ENCODE measurements at regions not wholly inside any gene's neighbourhood (a gene's known extent, or its start where the extent isn't known, plus 50 kb on each side); places are given as distances from the start of the nearest gene placed in this dataset.

DNA sequence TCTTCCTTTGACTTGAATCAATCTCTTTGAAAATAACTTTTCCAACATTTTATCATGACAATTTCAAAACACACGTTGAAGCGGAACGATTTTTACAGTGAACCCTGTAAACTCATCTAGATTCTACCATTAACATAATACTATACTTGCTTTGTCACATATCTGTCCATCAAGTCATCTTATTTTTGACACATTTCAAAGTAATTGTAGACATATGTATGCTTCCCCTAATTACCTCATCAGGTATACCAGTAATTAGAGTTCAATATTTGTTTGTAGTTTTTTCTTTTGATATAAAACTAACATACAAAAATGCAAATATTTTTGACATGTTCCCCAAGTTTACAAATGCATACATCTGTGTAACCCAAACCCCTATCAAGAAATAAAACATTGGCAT, 140.4 kb downstream of the DACT1 start (continued):
- TF ChIP-seq ZNF317 (CRISPR knock-in tag; IDR thresholded peaks at IDR 0.05; ENCODE audit: borderline replicate concordance, low read depth) = no peak
- TF ChIP-seq NFATC4 (CRISPR knock-in tag; IDR thresholded peaks at IDR 0.05) = no peak

DNA sequence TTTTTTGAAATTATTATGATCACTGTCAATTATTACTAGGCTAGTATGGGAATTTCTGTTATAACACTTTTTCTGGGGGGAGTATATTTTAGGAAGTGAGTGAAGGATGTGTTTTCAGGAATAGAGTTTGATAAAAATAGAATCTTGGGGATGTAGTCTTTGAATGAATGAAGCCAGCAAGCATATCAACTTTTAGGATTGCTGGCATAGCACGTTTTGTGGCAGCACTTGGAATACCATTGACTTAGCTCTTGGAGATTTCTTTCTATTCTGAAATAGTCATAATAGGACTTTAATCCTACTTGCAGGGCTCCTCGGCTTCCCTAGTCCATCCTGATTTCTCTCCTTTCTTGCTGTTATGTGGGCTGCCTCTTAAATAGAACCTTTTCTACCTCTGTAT, 141.6 kb downstream of the DACT1 start:
- ChIA-PET CTCF (no interaction called here), POLR2A (no interaction called here)
- H3K36me3 Mint-ChIP-seq = peaks cover 5% of the 10 kb centered on the region
- peaks cover 8% of the 10 kb centered on the region; the same call in 1 of the 2 replicates for H3K27me3 Mint-ChIP-seq (ENCODE audit: low read depth)
- no peak overlapping the region for H3K4me3 Mint-ChIP-seq
- peaks cover 10% of the 10 kb centered on the region for H3K9me3 Mint-ChIP-seq
- no peak for TF ChIP-seq PRRX2 (CRISPR knock-in tag; IDR thresholded peaks at IDR 0.05)
- TF ChIP-seq, protein P1, sequence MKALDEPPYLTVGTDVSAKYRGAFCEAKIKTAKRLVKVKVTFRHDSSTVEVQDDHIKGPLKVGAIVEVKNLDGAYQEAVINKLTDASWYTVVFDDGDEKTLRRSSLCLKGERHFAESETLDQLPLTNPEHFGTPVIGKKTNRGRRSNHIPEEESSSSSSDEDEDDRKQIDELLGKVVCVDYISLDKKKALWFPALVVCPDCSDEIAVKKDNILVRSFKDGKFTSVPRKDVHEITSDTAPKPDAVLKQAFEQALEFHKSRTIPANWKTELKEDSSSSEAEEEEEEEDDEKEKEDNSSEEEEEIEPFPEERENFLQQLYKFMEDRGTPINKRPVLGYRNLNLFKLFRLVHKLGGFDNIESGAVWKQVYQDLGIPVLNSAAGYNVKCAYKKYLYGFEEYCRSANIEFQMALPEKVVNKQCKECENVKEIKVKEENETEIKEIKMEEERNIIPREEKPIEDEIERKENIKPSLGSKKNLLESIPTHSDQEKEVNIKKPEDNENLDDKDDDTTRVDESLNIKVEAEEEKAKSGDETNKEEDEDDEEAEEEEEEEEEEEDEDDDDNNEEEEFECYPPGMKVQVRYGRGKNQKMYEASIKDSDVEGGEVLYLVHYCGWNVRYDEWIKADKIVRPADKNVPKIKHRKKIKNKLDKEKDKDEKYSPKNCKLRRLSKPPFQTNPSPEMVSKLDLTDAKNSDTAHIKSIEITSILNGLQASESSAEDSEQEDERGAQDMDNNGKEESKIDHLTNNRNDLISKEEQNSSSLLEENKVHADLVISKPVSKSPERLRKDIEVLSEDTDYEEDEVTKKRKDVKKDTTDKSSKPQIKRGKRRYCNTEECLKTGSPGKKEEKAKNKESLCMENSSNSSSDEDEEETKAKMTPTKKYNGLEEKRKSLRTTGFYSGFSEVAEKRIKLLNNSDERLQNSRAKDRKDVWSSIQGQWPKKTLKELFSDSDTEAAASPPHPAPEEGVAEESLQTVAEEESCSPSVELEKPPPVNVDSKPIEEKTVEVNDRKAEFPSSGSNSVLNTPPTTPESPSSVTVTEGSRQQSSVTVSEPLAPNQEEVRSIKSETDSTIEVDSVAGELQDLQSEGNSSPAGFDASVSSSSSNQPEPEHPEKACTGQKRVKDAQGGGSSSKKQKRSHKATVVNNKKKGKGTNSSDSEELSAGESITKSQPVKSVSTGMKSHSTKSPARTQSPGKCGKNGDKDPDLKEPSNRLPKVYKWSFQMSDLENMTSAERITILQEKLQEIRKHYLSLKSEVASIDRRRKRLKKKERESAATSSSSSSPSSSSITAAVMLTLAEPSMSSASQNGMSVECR (CRISPR knock-in tag; IDR thresholded peaks at IDR 0.05; ENCODE audit: borderline replicate concordance) = no peak
- TF ChIP-seq, protein P2, sequence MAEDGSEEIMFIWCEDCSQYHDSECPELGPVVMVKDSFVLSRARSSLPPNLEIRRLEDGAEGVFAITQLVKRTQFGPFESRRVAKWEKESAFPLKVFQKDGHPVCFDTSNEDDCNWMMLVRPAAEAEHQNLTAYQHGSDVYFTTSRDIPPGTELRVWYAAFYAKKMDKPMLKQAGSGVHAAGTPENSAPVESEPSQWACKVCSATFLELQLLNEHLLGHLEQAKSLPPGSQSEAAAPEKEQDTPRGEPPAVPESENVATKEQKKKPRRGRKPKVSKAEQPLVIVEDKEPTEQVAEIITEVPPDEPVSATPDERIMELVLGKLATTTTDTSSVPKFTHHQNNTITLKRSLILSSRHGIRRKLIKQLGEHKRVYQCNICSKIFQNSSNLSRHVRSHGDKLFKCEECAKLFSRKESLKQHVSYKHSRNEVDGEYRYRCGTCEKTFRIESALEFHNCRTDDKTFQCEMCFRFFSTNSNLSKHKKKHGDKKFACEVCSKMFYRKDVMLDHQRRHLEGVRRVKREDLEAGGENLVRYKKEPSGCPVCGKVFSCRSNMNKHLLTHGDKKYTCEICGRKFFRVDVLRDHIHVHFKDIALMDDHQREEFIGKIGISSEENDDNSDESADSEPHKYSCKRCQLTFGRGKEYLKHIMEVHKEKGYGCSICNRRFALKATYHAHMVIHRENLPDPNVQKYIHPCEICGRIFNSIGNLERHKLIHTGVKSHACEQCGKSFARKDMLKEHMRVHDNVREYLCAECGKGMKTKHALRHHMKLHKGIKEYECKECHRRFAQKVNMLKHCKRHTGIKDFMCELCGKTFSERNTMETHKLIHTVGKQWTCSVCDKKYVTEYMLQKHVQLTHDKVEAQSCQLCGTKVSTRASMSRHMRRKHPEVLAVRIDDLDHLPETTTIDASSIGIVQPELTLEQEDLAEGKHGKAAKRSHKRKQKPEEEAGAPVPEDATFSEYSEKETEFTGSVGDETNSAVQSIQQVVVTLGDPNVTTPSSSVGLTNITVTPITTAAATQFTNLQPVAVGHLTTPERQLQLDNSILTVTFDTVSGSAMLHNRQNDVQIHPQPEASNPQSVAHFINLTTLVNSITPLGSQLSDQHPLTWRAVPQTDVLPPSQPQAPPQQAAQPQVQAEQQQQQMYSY (CRISPR knock-in tag; IDR thresholded peaks at IDR 0.05) = no peak
- TF ChIP-seq, protein P3, sequence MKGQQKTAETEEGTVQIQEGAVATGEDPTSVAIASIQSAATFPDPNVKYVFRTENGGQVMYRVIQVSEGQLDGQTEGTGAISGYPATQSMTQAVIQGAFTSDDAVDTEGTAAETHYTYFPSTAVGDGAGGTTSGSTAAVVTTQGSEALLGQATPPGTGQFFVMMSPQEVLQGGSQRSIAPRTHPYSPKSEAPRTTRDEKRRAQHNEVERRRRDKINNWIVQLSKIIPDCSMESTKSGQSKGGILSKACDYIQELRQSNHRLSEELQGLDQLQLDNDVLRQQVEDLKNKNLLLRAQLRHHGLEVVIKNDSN (CRISPR knock-in tag; IDR thresholded peaks at IDR 0.05) = no peak
- no peak for TF ChIP-seq NR3C1 (CRISPR knock-in tag; conservative IDR thresholded peaks at IDR 0.05; ENCODE audit: low read depth)
- TF ChIP-seq, protein P4, sequence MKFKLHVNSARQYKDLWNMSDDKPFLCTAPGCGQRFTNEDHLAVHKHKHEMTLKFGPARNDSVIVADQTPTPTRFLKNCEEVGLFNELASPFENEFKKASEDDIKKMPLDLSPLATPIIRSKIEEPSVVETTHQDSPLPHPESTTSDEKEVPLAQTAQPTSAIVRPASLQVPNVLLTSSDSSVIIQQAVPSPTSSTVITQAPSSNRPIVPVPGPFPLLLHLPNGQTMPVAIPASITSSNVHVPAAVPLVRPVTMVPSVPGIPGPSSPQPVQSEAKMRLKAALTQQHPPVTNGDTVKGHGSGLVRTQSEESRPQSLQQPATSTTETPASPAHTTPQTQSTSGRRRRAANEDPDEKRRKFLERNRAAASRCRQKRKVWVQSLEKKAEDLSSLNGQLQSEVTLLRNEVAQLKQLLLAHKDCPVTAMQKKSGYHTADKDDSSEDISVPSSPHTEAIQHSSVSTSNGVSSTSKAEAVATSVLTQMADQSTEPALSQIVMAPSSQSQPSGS (CRISPR knock-in tag; IDR thresholded peaks at IDR 0.05; ENCODE audit: borderline replicate concordance, low read depth) = no peak
- H3K4me1 Mint-ChIP-seq = no peaks in the 10 kb centered on the region
- DNase-seq (ENCODE audit: low spot score) = no peak
- no peak for ATAC-seq
- no peak overlapping the region for H3K27ac Mint-ChIP-seq

DNA sequence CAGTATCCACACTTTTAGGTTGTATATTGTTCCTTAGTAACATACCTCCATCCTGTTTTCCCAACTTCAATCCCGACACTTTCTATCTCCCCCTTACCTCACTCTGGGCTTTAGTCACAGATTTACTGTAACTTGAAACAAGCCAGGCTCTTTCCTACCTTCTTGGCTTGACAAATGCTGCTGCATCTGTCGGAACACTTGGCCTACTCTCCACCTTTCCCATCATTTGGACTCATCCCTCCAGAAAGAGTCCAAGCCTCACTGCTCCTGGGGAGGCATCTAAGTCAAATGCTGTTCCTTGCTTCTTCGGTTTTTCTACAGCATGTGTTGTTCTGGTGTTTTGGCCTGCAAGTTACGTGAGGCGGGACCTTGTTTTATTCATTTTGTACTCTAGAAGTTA, 142.4 kb downstream of the DACT1 start:
- H3K4me3 Mint-ChIP-seq = no peak overlapping the region
- no peak overlapping the region for H3K27ac Mint-ChIP-seq
- H3K36me3 Mint-ChIP-seq = peaks cover 2% of the 10 kb centered on the region; the same call in 1 of the 2 replicates
- H3K4me1 Mint-ChIP-seq = no peaks in the 10 kb centered on the region
- peaks cover 2% of the 10 kb centered on the region for H3K9me3 Mint-ChIP-seq
- CTCF ChIA-PET = no interaction called here
- ATAC-seq = no peak
- DNase-seq (ENCODE audit: low spot score) = no peak
- POLR2A ChIA-PET = no interaction called here
- TF ChIP-seq ZNF138 (CRISPR knock-in tag; conservative IDR thresholded peaks at IDR 0.05) = no peak
- TF ChIP-seq ZNF263 (CRISPR knock-in tag; IDR thresholded peaks at IDR 0.05; ENCODE audit: low read depth) = no peak
- TF ChIP-seq PRRX2 (CRISPR knock-in tag; IDR thresholded peaks at IDR 0.05) = no peak
- no peak for TF ChIP-seq MYBL2 (CRISPR knock-in tag; IDR thresholded peaks at IDR 0.05)
- no peak for TF ChIP-seq CREB1 (CRISPR knock-in tag; IDR thresholded peaks at IDR 0.05)
- TF ChIP-seq NFATC4 (CRISPR knock-in tag; IDR thresholded peaks at IDR 0.05) = no peak
- no peak for TF ChIP-seq GTF2I (CRISPR knock-in tag; conservative IDR thresholded peaks at IDR 0.05)
- no peak for TF ChIP-seq FOXP1 (CRISPR knock-in tag; IDR thresholded peaks at IDR 0.05; ENCODE audit: borderline replicate concordance)
- no peak for TF ChIP-seq FOXJ3 (CRISPR knock-in tag; IDR thresholded peaks at IDR 0.05; ENCODE audit: borderline replicate concordance)
- no peak for TF ChIP-seq NFYB (CRISPR knock-in tag; conservative IDR thresholded peaks at IDR 0.05; ENCODE audit: low read depth)
- TF ChIP-seq ELF4 (CRISPR knock-in tag; IDR thresholded peaks at IDR 0.05; ENCODE audit: low read depth) = no peak
- TF ChIP-seq, protein P5, sequence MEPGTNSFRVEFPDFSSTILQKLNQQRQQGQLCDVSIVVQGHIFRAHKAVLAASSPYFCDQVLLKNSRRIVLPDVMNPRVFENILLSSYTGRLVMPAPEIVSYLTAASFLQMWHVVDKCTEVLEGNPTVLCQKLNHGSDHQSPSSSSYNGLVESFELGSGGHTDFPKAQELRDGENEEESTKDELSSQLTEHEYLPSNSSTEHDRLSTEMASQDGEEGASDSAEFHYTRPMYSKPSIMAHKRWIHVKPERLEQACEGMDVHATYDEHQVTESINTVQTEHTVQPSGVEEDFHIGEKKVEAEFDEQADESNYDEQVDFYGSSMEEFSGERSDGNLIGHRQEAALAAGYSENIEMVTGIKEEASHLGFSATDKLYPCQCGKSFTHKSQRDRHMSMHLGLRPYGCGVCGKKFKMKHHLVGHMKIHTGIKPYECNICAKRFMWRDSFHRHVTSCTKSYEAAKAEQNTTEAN (CRISPR knock-in tag; IDR thresholded peaks at IDR 0.05) = no peak
- TF ChIP-seq SMAD3 (CRISPR knock-in tag; IDR thresholded peaks at IDR 0.05; ENCODE audit: borderline replicate concordance) = no peak
- TF ChIP-seq, protein P6, sequence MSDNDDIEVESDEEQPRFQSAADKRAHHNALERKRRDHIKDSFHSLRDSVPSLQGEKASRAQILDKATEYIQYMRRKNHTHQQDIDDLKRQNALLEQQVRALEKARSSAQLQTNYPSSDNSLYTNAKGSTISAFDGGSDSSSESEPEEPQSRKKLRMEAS (CRISPR knock-in tag; IDR thresholded peaks at IDR 0.05) = no peak
- no peak for TF ChIP-seq CBFB (CRISPR knock-in tag; IDR thresholded peaks at IDR 0.05; ENCODE audit: low read depth)
- no peak for TF ChIP-seq NFE2L1 (CRISPR knock-in tag; IDR thresholded peaks at IDR 0.05)
- H3K27me3 Mint-ChIP-seq (ENCODE audit: low read depth) = peaks cover 2% of the 10 kb centered on the region; the same call in 1 of the 2 replicates
